Adrenal gland (tissue), 9 donors: ENCODE measurements at regions not wholly inside any gene's neighbourhood (a gene's known extent, or its start where the extent isn't known, plus 50 kb on each side); places are given as distances from the start of the nearest gene placed in this dataset.

Experiments
- DNase-seq, 7 donors: peaks; one replicate each; pipeline ENCODE4 v3.0.0-alpha.2; 2019 to 2020
- H3K27ac ChIP-seq, 5 donors: fragments of 200-600 bp; sonication (generic) in 4 of 5; 1 replicate in 3 of 5; 2 replicates in 2 of 5; pipeline versions ENCODE4 v1.5.1 to v1.8.0; 2016 to 2020; ENCODE audit warnings: mild to moderate bottlenecking in 1 of 5
- H3K27me3 ChIP-seq: fragments of 200-600 bp; 2 replicates; pipeline ENCODE4 v1.8.0; 2021
- H3K36me3 ChIP-seq, 2 donors: fragments of 200-600 bp; replicated peaks in 1 of 2; 1 replicate in 1 of 2; 2 replicates in 1 of 2; pipeline versions ENCODE4 v1.5.1 to v1.8.0; 2018 to 2022
- H3K4me1 ChIP-seq, 2 donors: fragments of 200-600 bp; replicated peaks in 1 of 2; 1 replicate in 1 of 2; 2 replicates in 1 of 2; pipeline versions ENCODE4 v1.5.1 to v1.8.0; 2018 to 2021
- H3K4me3 ChIP-seq, 4 donors: fragments of 200-600 bp; sonication (generic) in 3 of 4; one replicate each; pipeline ENCODE4 v1.5.1; 2016 to 2018
- H3K9me3 ChIP-seq, 3 donors: fragments of 200-600 bp; sonication (generic) in 1 of 3; replicated peaks in 1 of 3; 1 replicate in 2 of 3; 2 replicates in 1 of 3; pipeline versions ENCODE4 v1.5.1 to v1.8.0; 2016 to 2021
- POLR2A ChIP-seq, 2 donors: fragments of 450-650 bp; IDR thresholded peaks; one replicate each; pipeline ENCODE4 v1.6.1; 2017; ENCODE audit warnings: antibody characterized with exemption in 2 of 2, mild to moderate bottlenecking in 2 of 2, moderate library complexity in 1 of 2
- WGBS, 4 donors: extraction: QIAGEN DNeasy Blood & Tissue Kit in 2 of 4; methylation state at CpG; one replicate each; pipeline versions ENCODE4 v1.1.5 to v1.1.7; 2013 to 2017; 5-methylcytosine and 5-hydroxymethylcytosine counted together
- intact Hi-C, 2 donors: fragments of 100-400 bp; cut with DNase I; formaldehyde crosslinking; loops; one replicate each; pipeline versions ENCODE4 v1.14.1 to v1.15.0; 2022 to 2023
- TF ChIP-seq, protein P1 (sequence below), 6 experiments: fragments of 450-650 bp in 4 of 6; fragments of 200-600 bp in 2 of 6; sonication (generic) in 1 of 6; IDR thresholded peaks; 1 replicate in 5 of 6; 2 replicates in 1 of 6; pipeline versions ENCODE4 v1.5.1 to v1.8.0; 2016 to 2021; ENCODE audit warnings: antibody characterized with exemption in 6 of 6, mild to moderate bottlenecking in 2 of 6, moderate library complexity in 1 of 6
- donor health status: healthy with polysubstance abuse.
- donor health status: Bipolar disorder and iron deficiency.
- donor health status: DM: yes; HTN: yes; CAD: no.
- donor health status: DM: no; HTN: no; CAD: no.
- donor health status: DM: no; HTN: no; CAD: no.

- no peak for DNase-seq
- intact Hi-C loops: no loop called here
- Histone ChIP-seq H3K4me3 (no peak overlapping the region), H3K27ac (no peak overlapping the region), H3K9me3 (no peaks in the 10 kb centered on the region), H3K36me3 (no peaks in the 10 kb centered on the region), H3K27me3 (no peaks in the 10 kb centered on the region), H3K4me1 (no peaks in the 10 kb centered on the region)
- WGBS, 4 donors: 70 to 89% (median 74%) methylated on average over 3 of the region's 3 CpGs
- TF ChIP-seq, protein P1, sequence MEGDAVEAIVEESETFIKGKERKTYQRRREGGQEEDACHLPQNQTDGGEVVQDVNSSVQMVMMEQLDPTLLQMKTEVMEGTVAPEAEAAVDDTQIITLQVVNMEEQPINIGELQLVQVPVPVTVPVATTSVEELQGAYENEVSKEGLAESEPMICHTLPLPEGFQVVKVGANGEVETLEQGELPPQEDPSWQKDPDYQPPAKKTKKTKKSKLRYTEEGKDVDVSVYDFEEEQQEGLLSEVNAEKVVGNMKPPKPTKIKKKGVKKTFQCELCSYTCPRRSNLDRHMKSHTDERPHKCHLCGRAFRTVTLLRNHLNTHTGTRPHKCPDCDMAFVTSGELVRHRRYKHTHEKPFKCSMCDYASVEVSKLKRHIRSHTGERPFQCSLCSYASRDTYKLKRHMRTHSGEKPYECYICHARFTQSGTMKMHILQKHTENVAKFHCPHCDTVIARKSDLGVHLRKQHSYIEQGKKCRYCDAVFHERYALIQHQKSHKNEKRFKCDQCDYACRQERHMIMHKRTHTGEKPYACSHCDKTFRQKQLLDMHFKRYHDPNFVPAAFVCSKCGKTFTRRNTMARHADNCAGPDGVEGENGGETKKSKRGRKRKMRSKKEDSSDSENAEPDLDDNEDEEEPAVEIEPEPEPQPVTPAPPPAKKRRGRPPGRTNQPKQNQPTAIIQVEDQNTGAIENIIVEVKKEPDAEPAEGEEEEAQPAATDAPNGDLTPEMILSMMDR (IDR thresholded peaks at IDR 0.05): no peak
- TF ChIP-seq POLR2A (IDR thresholded peaks at IDR 0.05): no peak
Observed at GRCh38 chr11:133742353-133742752, 103.0 kb downstream of the SPATA19 start.

GRCh38 chr11:133740963-133741362 lies 104.3 kb downstream of the SPATA19 start:
- WGBS, 4 donors: 71 to 74% (median 74%) methylated on average over 12 of the region's 12 CpGs
- H3K27ac ChIP-seq: no peak overlapping the region
- DNase-seq: no peak
- intact Hi-C loops: no loop called here
- TF ChIP-seq, protein P1 (IDR thresholded peaks at IDR 0.05): no peak
- TF ChIP-seq POLR2A (IDR thresholded peaks at IDR 0.05): no peak
- H3K27me3 ChIP-seq: no peaks in the 10 kb centered on the region
- no peaks in the 10 kb centered on the region for H3K4me1 ChIP-seq
- no peak overlapping the region for H3K4me3 ChIP-seq
- H3K36me3 ChIP-seq: no peaks in the 10 kb centered on the region
- H3K9me3 ChIP-seq: no peaks in the 10 kb centered on the region

GRCh38 chr11:133739481-133739880 lies 105.8 kb downstream of the SPATA19 start:
- TF ChIP-seq POLR2A (IDR thresholded peaks at IDR 0.05): no peak
- TF ChIP-seq, protein P1 (IDR thresholded peaks at IDR 0.05): no peak
- no peaks in the 10 kb centered on the region for H3K36me3 ChIP-seq
- DNase-seq: no peak
- H3K4me1 ChIP-seq: no peaks in the 10 kb centered on the region
- H3K9me3 ChIP-seq: no peaks in the 10 kb centered on the region
- no peak overlapping the region for H3K27ac ChIP-seq
- H3K27me3 ChIP-seq: no peaks in the 10 kb centered on the region
- intact Hi-C loops: no loop called here
- no peak overlapping the region for H3K4me3 ChIP-seq

DNA sequence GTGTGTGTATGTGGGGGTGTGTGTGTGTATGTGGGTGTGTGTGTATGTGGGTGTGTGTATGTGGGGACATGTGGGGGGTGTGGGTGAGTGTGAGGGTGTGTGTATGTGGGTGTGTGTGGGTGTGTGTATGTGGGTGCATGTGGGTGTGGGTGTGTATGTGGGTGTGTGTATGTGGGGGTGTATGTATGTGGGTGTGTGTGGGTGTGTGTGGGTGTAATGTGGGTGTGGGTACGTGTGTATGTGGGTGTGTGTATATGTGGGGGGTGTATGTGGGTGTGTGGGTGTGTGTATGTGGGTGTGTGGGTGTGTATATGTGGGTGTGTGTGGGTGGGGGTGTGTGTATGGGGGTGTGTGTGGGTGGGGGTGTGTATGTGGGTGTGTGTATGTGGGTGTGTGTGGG lies 106.7 kb downstream of the SPATA19 start:
- intact Hi-C loops: no loop called here
- H3K36me3 ChIP-seq: no peaks in the 10 kb centered on the region

More for the DNA sequence above, 106.7 kb downstream of the SPATA19 start:
- H3K27me3 ChIP-seq: no peaks in the 10 kb centered on the region
- H3K4me1 ChIP-seq: no peaks in the 10 kb centered on the region
- no peak for TF ChIP-seq POLR2A (IDR thresholded peaks at IDR 0.05)
- TF ChIP-seq, protein P1 (IDR thresholded peaks at IDR 0.05): no peak
- 74 to 92% (median 82%) methylated on average over 1 of the region's 1 CpG for WGBS, 4 donors
- H3K27ac ChIP-seq: no peak overlapping the region
- H3K4me3 ChIP-seq: no peak overlapping the region
- no peak for DNase-seq
- H3K9me3 ChIP-seq: no peaks in the 10 kb centered on the region
